H9 (cell line): ENCODE measurements at regions not wholly inside any gene's neighbourhood (a gene's known extent, or its start where the extent isn't known, plus 50 kb on each side); places are given as distances from the start of the nearest gene placed in this dataset.

ENCODE experiments used
- DNase-seq: peaks from one replicate; pipeline ENCODE4 v3.0.0-alpha.2; 2017
- H2AFZ ChIP-seq: one replicate; pipeline ENCODE4 v1.6.1; 2013; ENCODE audit warnings: mild to moderate bottlenecking, low read length, control low read depth, moderate library complexity
- H2AK5ac ChIP-seq: 2 replicates; pipeline ENCODE4 v1.6.1; 2013; ENCODE audit warnings: low read length, control low read depth, mixed read lengths; ENCODE audit not compliant: insufficient read length
- H2BK120ac ChIP-seq: one replicate; pipeline ENCODE4 v1.6.1; 2013; ENCODE audit warnings: low read depth, mild to moderate bottlenecking, low read length, control low read depth, inconsistent platforms; ENCODE audit not compliant: poor library complexity, severe bottlenecking
- H2BK12ac ChIP-seq: 2 replicates; pipeline ENCODE4 v1.6.1; 2013; ENCODE audit warnings: low read length, control low read depth, mixed read lengths, low read depth; ENCODE audit not compliant: insufficient read length
- H2BK15ac ChIP-seq: 2 replicates; pipeline ENCODE4 v1.6.1; 2013; ENCODE audit warnings: low read depth, low read length, control low read depth
- H2BK20ac ChIP-seq: one replicate; pipeline ENCODE4 v1.6.1; 2013; ENCODE audit warnings: low read depth, mild to moderate bottlenecking, low read length, control low read depth, inconsistent platforms; ENCODE audit not compliant: poor library complexity, severe bottlenecking
- H2BK5ac ChIP-seq: 2 replicates; pipeline ENCODE4 v1.6.1; 2013; ENCODE audit warnings: low read length, control low read depth, mixed read lengths; ENCODE audit not compliant: insufficient read length
- H3K14ac ChIP-seq: 2 replicates; pipeline ENCODE4 v1.6.1; 2013; ENCODE audit warnings: low read length, control low read depth; ENCODE audit not compliant: insufficient read depth
- H3K18ac ChIP-seq: 2 replicates; pipeline ENCODE4 v1.6.1; 2013; ENCODE audit warnings: low read depth, mild to moderate bottlenecking, mixed read lengths, low read length, control low read depth; ENCODE audit not compliant: insufficient read length
- H3K23ac ChIP-seq: 2 replicates; pipeline ENCODE4 v1.6.1; 2013; ENCODE audit warnings: low read length, control low read depth, mixed read lengths, low read depth; ENCODE audit not compliant: insufficient read length
- H3K23me2 ChIP-seq: 2 replicates; pipeline ENCODE4 v1.6.1; 2013; ENCODE audit warnings: low read depth, mild to moderate bottlenecking, mixed read lengths, low read length, control low read depth; ENCODE audit not compliant: insufficient read length, poor library complexity, severe bottlenecking
- H3K27ac ChIP-seq: 2 replicates; pipeline ENCODE4 v1.5.1; 2013; ENCODE audit warnings: low read length, control low read depth, mixed read lengths, low read depth; ENCODE audit not compliant: insufficient read length
- H3K27me3 ChIP-seq: 2 replicates; pipeline ENCODE4 v1.6.1; 2013; ENCODE audit warnings: low read length, control low read depth, inconsistent platforms; ENCODE audit not compliant: insufficient read depth
- H3K4ac ChIP-seq: 2 replicates; pipeline ENCODE4 v1.6.1; 2013; ENCODE audit warnings: low read depth, mild to moderate bottlenecking, control low read depth, inconsistent platforms, low read length, moderate library complexity
- H3K4me1 ChIP-seq: 2 replicates; pipeline ENCODE4 v1.6.1; 2013; ENCODE audit warnings: low read length, control low read depth, inconsistent platforms; ENCODE audit not compliant: insufficient read depth
- H3K4me2 ChIP-seq: 2 replicates; pipeline ENCODE4 v1.6.1; 2013; ENCODE audit warnings: low read length, control low read depth, mixed read lengths; ENCODE audit not compliant: insufficient read length, insufficient read depth
- H3K56ac ChIP-seq: 2 replicates; pipeline ENCODE4 v1.6.1; 2013; ENCODE audit warnings: low read depth, mild to moderate bottlenecking, mixed read lengths, low read length, control low read depth; ENCODE audit not compliant: insufficient read length
- H3K79me1 ChIP-seq: 2 replicates; pipeline ENCODE4 v1.6.1; 2013; ENCODE audit warnings: low read depth, mild to moderate bottlenecking, moderate library complexity, low read length, control low read depth, inconsistent platforms; ENCODE audit not compliant: insufficient read depth, poor library complexity, severe bottlenecking
- H3K79me2 ChIP-seq: 2 replicates; pipeline ENCODE4 v1.6.1; 2013; ENCODE audit warnings: low read length, control low read depth, inconsistent platforms; ENCODE audit not compliant: insufficient read depth
- H3K9ac ChIP-seq: 2 replicates; pipeline ENCODE4 v1.6.1; 2013; ENCODE audit warnings: low read length, control low read depth, mixed read lengths; ENCODE audit not compliant: insufficient read length; ENCODE audit errors: extremely low read depth
- H3K9me3 ChIP-seq: one replicate; pipeline ENCODE4 v1.6.1; 2013; ENCODE audit warnings: low read depth, low read length, inconsistent platforms; ENCODE audit not compliant: control insufficient read depth
- H3T11ph ChIP-seq: one replicate; pipeline ENCODE4 v1.6.1; 2013; ENCODE audit warnings: mild to moderate bottlenecking, low read length, control low read depth, inconsistent platforms
- H4K20me1 ChIP-seq: one replicate; pipeline ENCODE4 v1.6.1; 2013; ENCODE audit not compliant: control insufficient read depth, insufficient read length, insufficient read depth
- H4K5ac ChIP-seq: 2 replicates; pipeline ENCODE4 v1.6.1; 2013; ENCODE audit warnings: low read depth, mild to moderate bottlenecking, mixed read lengths, low read length, control low read depth; ENCODE audit not compliant: insufficient read length
- H4K8ac ChIP-seq: replicated peaks from 2 replicates; pipeline ENCODE4 v1.6.1; 2013; ENCODE audit warnings: low read length, control low read depth, mixed read lengths, low read depth; ENCODE audit not compliant: insufficient read length
- H4K91ac ChIP-seq: 2 replicates; pipeline ENCODE4 v1.6.1; 2013; ENCODE audit warnings: low read depth, mild to moderate bottlenecking, moderate library complexity, mixed read lengths, low read length, control low read depth; ENCODE audit not compliant: insufficient read length
- H3K27ac Mint-ChIP-seq, 3 experiments: 2 replicates in 2 of 3; 3 replicates in 1 of 3; pipeline ENCODE4 v1.8.0; 2020 to 2021; ENCODE audit warnings: mixed read lengths in 3 of 3, mild to moderate bottlenecking in 1 of 3, moderate library complexity in 1 of 3
- H3K27me3 Mint-ChIP-seq: 2 replicates; pipeline ENCODE4 v1.8.0; 2021; ENCODE audit warnings: low read depth, mild to moderate bottlenecking, moderate library complexity, mixed read lengths
- H3K36me3 Mint-ChIP-seq, 3 experiments: 2 replicates in 2 of 3; 3 replicates in 1 of 3; pipeline ENCODE4 v1.8.0; 2020 to 2021; ENCODE audit warnings: low read depth in 3 of 3, mixed read lengths in 3 of 3; ENCODE audit not compliant: insufficient read depth in 1 of 3
- H3K4me1 Mint-ChIP-seq, 2 experiments: 2 replicates each; pipeline ENCODE4 v1.8.0; 2020; ENCODE audit warnings: mixed read lengths in 2 of 2
- H3K4me3 Mint-ChIP-seq, 2 experiments: 2 replicates in 1 of 2; 3 replicates in 1 of 2; pipeline ENCODE4 v1.8.0; 2020 to 2021; ENCODE audit warnings: mild to moderate bottlenecking in 2 of 2, mixed read lengths in 2 of 2, moderate library complexity in 1 of 2
- H3K9me3 Mint-ChIP-seq, 2 experiments: 2 replicates in 1 of 2; 3 replicates in 1 of 2; pipeline ENCODE4 v1.8.0; 2020; ENCODE audit warnings: mild to moderate bottlenecking in 2 of 2, mixed read lengths in 2 of 2, moderate library complexity in 1 of 2
- WGBS: extraction: QIAGEN DNeasy Blood & Tissue Kit; methylation state at CpG from one replicate; pipeline ENCODE4 v1.1.7; 2013; ENCODE audit warnings: missing lambda C conversion rate, low lambda C conversion rate, mixed read lengths; ENCODE audit not compliant: insufficient read length; ENCODE audit errors: extremely low coverage; 5-methylcytosine and 5-hydroxymethylcytosine counted together
- TF ChIP-seq, protein P1 (sequence below): fragments of 200-600 bp; sonication (generic); conservative IDR thresholded peaks from 3 replicates; pipeline ENCODE4 v1.8.0; 2021; ENCODE audit warnings: antibody characterized with exemption, mild to moderate bottlenecking

GRCh38 chr15:38758043-38758442 is 193.4 kb upstream of the RASGRP1 start:
- Histone ChIP-seq H2BK120ac (no peak overlapping the region), H3K79me2 (no peaks in the 10 kb centered on the region), H3K4ac (no peak overlapping the region), H3K14ac (no peak overlapping the region), H2BK20ac (peak overlapping the region; percentile 49), H3K79me1 (no peaks in the 10 kb centered on the region), H3K23me2 (no peaks in the 10 kb centered on the region), H3T11ph (no peak overlapping the region), H3K9ac (no peak overlapping the region), H4K5ac (no peak overlapping the region), H4K20me1 (no peaks in the 10 kb centered on the region), H2BK5ac (no peak overlapping the region), H4K8ac (no peak overlapping the region), H3K18ac (no peak overlapping the region), H2BK12ac (no peak overlapping the region), H2BK15ac (no peak overlapping the region), H4K91ac (no peak overlapping the region), H3K27me3 (no peaks in the 10 kb centered on the region), H3K56ac (no peak overlapping the region), H3K9me3 (no peaks in the 10 kb centered on the region), H3K4me2 (no peak overlapping the region), H2AFZ (no peak overlapping the region), H3K23ac (no peak overlapping the region), H3K27ac (no peak overlapping the region), H3K4me1 (no peaks in the 10 kb centered on the region; the same call in 1 of the 2 replicates), H2AK5ac (no peak overlapping the region)
- DNase-seq: no peak
- Mint-ChIP-seq H3K27me3 (no peaks in the 10 kb centered on the region; the same call in 1 of the 2 replicates), H3K9me3 (no peaks in the 10 kb centered on the region), H3K4me1 (peaks cover 3% of the 10 kb centered on the region in 2 experiments; a peak in 1 of 4 replicates), H3K4me3 (no peak overlapping the region), H3K27ac (no peak overlapping the region), H3K36me3 (no peaks in the 10 kb centered on the region)
- TF ChIP-seq, protein P1, sequence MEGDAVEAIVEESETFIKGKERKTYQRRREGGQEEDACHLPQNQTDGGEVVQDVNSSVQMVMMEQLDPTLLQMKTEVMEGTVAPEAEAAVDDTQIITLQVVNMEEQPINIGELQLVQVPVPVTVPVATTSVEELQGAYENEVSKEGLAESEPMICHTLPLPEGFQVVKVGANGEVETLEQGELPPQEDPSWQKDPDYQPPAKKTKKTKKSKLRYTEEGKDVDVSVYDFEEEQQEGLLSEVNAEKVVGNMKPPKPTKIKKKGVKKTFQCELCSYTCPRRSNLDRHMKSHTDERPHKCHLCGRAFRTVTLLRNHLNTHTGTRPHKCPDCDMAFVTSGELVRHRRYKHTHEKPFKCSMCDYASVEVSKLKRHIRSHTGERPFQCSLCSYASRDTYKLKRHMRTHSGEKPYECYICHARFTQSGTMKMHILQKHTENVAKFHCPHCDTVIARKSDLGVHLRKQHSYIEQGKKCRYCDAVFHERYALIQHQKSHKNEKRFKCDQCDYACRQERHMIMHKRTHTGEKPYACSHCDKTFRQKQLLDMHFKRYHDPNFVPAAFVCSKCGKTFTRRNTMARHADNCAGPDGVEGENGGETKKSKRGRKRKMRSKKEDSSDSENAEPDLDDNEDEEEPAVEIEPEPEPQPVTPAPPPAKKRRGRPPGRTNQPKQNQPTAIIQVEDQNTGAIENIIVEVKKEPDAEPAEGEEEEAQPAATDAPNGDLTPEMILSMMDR: no peak
- no CpG with 5 or more reads among the region's 1 CpG for WGBS
